ENCODE measurements at regions not wholly inside any gene's neighbourhood (a gene's known extent, or its start where the extent isn't known, plus 50 kb on each side); places are given as distances from the start of the nearest gene placed in this dataset.

- no peaks in the 10 kb centered on the region for H3K4me1 ChIP-seq (ENCODE audit: control insufficient read depth, insufficient read depth, low read length)
- CTCF ChIA-PET, result no interaction called here
- POLR2A ChIA-PET, result no interaction called here
- H3K27ac ChIP-seq (ENCODE audit: low read length), result no peak overlapping the region
- in situ Hi-C loops (cut with HindIII; ENCODE audit: low pct_unique_long_range_greater_than_20kb, low sequenced_read_pairs), result no loop called here
- TF ChIP-seq POLR2AphosphoS5 (IDR thresholded peaks at IDR 0.05; ENCODE audit: low read depth, low read length) (no peak), CTCF (IDR thresholded peaks at IDR 0.05) (no peak), REST (IDR thresholded peaks at IDR 0.05; ENCODE audit: insufficient read depth in 1 of 2, low read depth in 2 of 2, low read length in 1 of 2) (no peak), SIN3A (IDR thresholded peaks at IDR 0.05; ENCODE audit: borderline replicate concordance, insufficient read depth, low read depth, low read length) (no peak), TCF7L2 (IDR thresholded peaks at IDR 0.05; ENCODE audit: low read depth, low read length) (no peak)
- BruUV-seq (replicated peaks), result no TSS peak
- intact Hi-C loops (cut with micrococcal nuclease; ENCODE audit: unreplicated experiment), result no loop called here
- DNase-seq (ENCODE audit: low read depth, low spot score), result no peak
- H3K4me3 ChIP-seq (ENCODE audit: low read depth in 2 of 2, low read length in 2 of 2), result no peak overlapping the region
- peaks cover 12% of the 10 kb centered on the region; the same call in 1 of the 2 replicates for H3K9me3 ChIP-seq (ENCODE audit: control insufficient read depth, insufficient read depth, low read depth, low read length)
- no peaks in the 10 kb centered on the region for H3K27me3 ChIP-seq (ENCODE audit: control insufficient read depth, insufficient read depth, low read length)
- H3K36me3 ChIP-seq (ENCODE audit: control insufficient read depth, insufficient read depth, low read length), result no peaks in the 10 kb centered on the region
- ATAC-seq, result no peak
These were observed 59.6 kb upstream of the MBOAT2 start for GRCh38 chr2:9063023-9063606.

GRCh38 chr2:9060819-9061218 is 57.3 kb upstream of the MBOAT2 start:
- DNase-seq (ENCODE audit: low read depth, low spot score), result no peak
- TF ChIP-seq REST (IDR thresholded peaks at IDR 0.05; ENCODE audit: insufficient read depth in 1 of 2, low read depth in 2 of 2, low read length in 1 of 2), result no peak
- no peak for TF ChIP-seq CTCF (IDR thresholded peaks at IDR 0.05)
- TF ChIP-seq SIN3A (IDR thresholded peaks at IDR 0.05; ENCODE audit: borderline replicate concordance, insufficient read depth, low read depth, low read length), result no peak
- TF ChIP-seq POLR2AphosphoS5 (IDR thresholded peaks at IDR 0.05; ENCODE audit: low read depth, low read length), result no peak
- TF ChIP-seq TCF7L2 (IDR thresholded peaks at IDR 0.05; ENCODE audit: low read depth, low read length), result no peak
- H3K27me3 ChIP-seq (ENCODE audit: control insufficient read depth, insufficient read depth, low read length), result no peaks in the 10 kb centered on the region
- POLR2A ChIA-PET, result no interaction called here
- peaks cover 7% of the 10 kb centered on the region; the same call in 1 of the 2 replicates for H3K9me3 ChIP-seq (ENCODE audit: control insufficient read depth, insufficient read depth, low read depth, low read length)
- no peaks in the 10 kb centered on the region for H3K4me1 ChIP-seq (ENCODE audit: control insufficient read depth, insufficient read depth, low read length)
- ATAC-seq, result no peak
- in situ Hi-C loops (cut with HindIII; ENCODE audit: low pct_unique_long_range_greater_than_20kb, low sequenced_read_pairs) (no loop called here), intact Hi-C loops (cut with micrococcal nuclease; ENCODE audit: unreplicated experiment) (no loop called here)
- no TSS peak for BruUV-seq (replicated peaks)
- H3K36me3 ChIP-seq (ENCODE audit: control insufficient read depth, insufficient read depth, low read length), result no peaks in the 10 kb centered on the region
- H3K27ac ChIP-seq (ENCODE audit: low read length), result no peak overlapping the region
- CTCF ChIA-PET, result no interaction called here
- H3K4me3 ChIP-seq (ENCODE audit: low read depth in 2 of 2, low read length in 2 of 2), result no peak overlapping the region
